ENCODE measurements at regions not wholly inside any gene's neighbourhood (a gene's known extent, or its start where the extent isn't known, plus 50 kb on each side); places are given as distances from the start of the nearest gene placed in this dataset.

DNA sequence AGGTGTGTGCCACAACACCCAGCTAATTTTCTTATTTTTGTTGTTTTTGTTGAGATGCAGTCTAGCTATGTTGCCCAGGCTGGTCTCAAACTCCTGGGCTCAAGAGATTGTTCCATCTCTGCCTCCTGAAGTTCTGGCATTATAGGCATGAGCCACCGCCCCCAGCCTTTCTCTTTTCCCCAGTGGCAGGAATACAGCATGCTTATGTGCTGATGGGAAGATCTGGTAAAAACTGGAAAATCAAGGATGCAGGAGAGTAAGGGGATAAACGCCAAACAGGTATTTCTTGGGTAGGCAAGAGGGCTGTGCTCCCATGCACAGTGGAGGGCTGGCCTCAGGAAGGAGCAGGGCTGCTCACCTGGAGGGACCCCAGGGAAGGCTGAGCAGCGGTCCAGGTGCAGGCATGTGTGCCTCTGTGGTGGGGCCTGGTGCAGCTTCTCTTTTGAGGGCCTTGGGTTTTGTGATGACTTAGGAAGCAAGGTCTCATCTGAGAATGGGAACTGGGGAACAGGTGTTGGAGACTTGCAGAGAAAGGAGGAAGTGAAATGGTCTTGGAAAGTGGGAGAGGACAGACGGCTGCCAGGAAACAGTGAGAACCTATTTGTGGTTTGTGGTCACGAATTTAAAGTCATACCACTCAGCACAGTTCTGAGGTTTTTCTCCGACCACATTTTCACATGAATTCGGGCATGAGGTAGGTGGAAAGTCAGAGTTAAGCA, 106.5 kb downstream of the TEX26 start:
- H3K27me3 Mint-ChIP-seq: peaks cover 6 to 8% of the 10 kb centered on the region in 2 donors
- H3K4me1 ChIP-seq (ENCODE audit: control insufficient read depth in 1 of 2, extremely low read depth in 1 of 2, insufficient read depth in 2 of 2, low read length in 2 of 2): peaks cover 10 to 22% of the 10 kb centered on the region in 2 experiments
- peaks cover 31 to 42% (median 37%) of the 10 kb centered on the region in 3 donors for H3K4me1 Mint-ChIP-seq
- no peaks in the 10 kb centered on the region for H3K36me3 Mint-ChIP-seq
- WGBS (ENCODE audit: insufficient coverage): 19% methylated on average over 3 of the region's 7 CpGs
- ATAC-seq (replicated peaks in 1 of 4) (peak in 3 of 4 experiments; percentile 28 to 58 (median 50)), DNase-seq (peak in 1 of 35 experiments; percentile 39)
- H3K9me3 Mint-ChIP-seq: no peaks in the 10 kb centered on the region
- no peaks in the 10 kb centered on the region for H3K9me3 ChIP-seq
- H3K27ac Mint-ChIP-seq: peak overlapping the region in 1 of 2 donors; percentile 37
- no peak overlapping the region for H3K27ac ChIP-seq (ENCODE audit: low read length)
- H3K36me3 ChIP-seq (ENCODE audit: control insufficient read depth in 2 of 2, extremely low read depth in 1 of 2, insufficient read depth in 1 of 2, low read length in 1 of 2): no peaks in the 10 kb centered on the region
- peak overlapping the region in 2 of 3 donors; percentile 4 to 56 for H3K4me3 Mint-ChIP-seq
- no peak overlapping the region for H3K4me3 ChIP-seq (ENCODE audit: control insufficient read depth in 1 of 2, extremely low read depth in 1 of 2, low read length in 1 of 2)
- ChIA-PET CTCF (no interaction called here), POLR2A (no interaction called here)
- H3K27me3 ChIP-seq (replicated peaks in 1 of 2; ENCODE audit: control insufficient read depth in 2 of 2, extremely low read depth in 1 of 2, insufficient read depth in 2 of 2, low read length in 1 of 2): peaks cover 2 to 21% of the 10 kb centered on the region in 2 experiments

DNA sequence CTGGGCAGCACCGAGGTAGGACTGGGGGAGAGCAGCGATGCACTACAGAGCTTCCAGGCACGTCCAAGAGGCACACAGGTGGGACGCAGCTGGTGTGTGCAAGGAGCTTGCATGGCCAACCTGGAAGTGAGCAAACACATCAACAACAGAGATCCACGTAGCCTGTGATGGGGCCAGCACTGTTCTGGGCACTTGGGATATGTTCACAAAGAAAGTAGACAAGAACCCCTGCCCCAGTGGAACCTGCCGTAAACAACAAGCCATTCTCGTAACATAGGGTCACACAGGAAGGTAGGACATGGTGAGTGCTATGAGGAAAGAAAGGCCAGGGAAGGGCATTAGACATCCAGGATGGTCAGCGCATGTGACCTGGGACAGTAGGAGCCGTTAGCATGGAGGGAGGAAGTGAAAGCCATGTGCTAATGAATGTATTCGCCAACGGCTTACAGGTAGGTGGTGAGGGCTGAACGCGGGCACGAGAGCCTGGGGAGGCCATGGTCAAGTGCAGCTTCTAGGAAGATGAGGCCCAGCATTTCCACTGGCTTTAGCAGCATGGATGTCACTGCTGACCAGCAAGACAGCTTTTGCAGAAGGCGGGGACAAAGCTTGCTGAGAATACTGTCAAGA, 105.5 kb downstream of the TEX26 start:
- H3K36me3 ChIP-seq (ENCODE audit: control insufficient read depth in 2 of 2, extremely low read depth in 1 of 2, insufficient read depth in 1 of 2, low read length in 1 of 2): no peaks in the 10 kb centered on the region
- Mint-ChIP-seq H3K9me3 (no peaks in the 10 kb centered on the region), H3K4me1 (peaks cover 26 to 35% (median 27%) of the 10 kb centered on the region in 3 donors), H3K4me3 (no peak overlapping the region), H3K27ac (no peak overlapping the region), H3K36me3 (no peaks in the 10 kb centered on the region), H3K27me3 (peaks cover 3 to 6% of the 10 kb centered on the region in 2 donors)
- DNase-seq: no peak
- no peak overlapping the region for H3K27ac ChIP-seq (ENCODE audit: low read length)
- H3K4me3 ChIP-seq (ENCODE audit: control insufficient read depth in 1 of 2, extremely low read depth in 1 of 2, low read length in 1 of 2): no peak overlapping the region
- ChIA-PET POLR2A (interaction anchor here in 1 of 2 donors (0.6 kb wide), 1 partner anchor 92 kb away, joined by 3 read pairs; no protein-coding TSS in a partner anchor), CTCF (no interaction called here)
- peaks cover under 1 to 20% of the 10 kb centered on the region in 2 experiments for H3K27me3 ChIP-seq (replicated peaks in 1 of 2; ENCODE audit: control insufficient read depth in 2 of 2, extremely low read depth in 1 of 2, insufficient read depth in 2 of 2, low read length in 1 of 2)
- ATAC-seq (replicated peaks in 1 of 4): no peak
- WGBS (ENCODE audit: insufficient coverage): 83% methylated on average over 12 of the region's 15 CpGs
- peaks cover 10 to 18% of the 10 kb centered on the region in 2 experiments for H3K4me1 ChIP-seq (ENCODE audit: control insufficient read depth in 1 of 2, extremely low read depth in 1 of 2, insufficient read depth in 2 of 2, low read length in 2 of 2)
- no peaks in the 10 kb centered on the region for H3K9me3 ChIP-seq

DNA sequence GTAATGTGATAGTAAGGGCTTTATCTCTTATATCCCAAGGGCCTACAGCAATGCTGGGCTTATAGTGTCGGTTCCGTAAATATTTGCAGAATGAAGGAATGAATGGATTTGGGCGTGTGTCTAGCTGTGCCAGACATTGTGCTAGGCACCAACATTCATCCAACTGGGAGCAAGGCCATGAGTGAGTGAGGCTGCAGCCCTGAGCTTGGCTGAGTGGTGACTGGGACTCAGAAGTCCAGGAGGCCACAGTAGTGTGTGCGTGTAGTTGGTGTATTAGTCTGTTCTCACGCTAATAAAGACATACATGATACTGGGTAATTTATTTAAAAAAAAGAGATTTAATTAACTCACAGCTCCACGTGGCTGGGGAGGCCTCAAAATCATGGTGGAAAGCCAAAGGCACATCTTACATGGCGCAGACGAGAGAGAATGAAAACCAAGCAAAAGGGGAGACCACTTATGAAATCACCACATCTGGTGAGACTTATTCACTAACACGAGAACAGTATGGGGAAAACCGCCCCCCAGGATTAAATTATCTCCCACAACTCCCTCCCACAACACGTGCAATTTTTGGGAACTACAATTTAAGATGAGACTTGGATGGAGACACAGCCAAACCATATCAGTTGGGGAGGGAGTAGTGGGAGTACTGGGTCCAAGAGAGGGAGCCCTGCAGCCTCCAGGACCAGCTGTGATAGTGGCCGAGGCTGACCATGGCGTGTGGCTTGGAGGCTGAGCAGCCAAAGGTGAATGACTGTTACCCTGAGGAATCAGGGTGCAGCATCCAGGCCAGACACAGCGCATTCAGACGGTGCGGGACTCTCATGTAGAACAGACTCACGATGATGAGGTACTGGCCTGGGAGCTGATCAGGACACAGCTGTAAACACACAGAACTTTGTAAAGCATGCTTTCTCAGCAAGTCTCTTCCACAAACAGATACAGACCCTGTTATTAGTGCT, 104.6 kb downstream of the TEX26 start:
- H3K36me3 Mint-ChIP-seq: no peaks in the 10 kb centered on the region
- H3K9me3 ChIP-seq: no peaks in the 10 kb centered on the region
- CTCF ChIA-PET: interaction anchor here in 1 of 2 donors (0.6 kb wide), 1 partner anchor 761 kb away, joined by 5 read pairs; no protein-coding TSS in a partner anchor
- WGBS (ENCODE audit: insufficient coverage): 86% methylated on average over 12 of the region's 17 CpGs
- H3K4me1 Mint-ChIP-seq: peaks cover 18 to 30% (median 23%) of the 10 kb centered on the region in 3 donors
- H3K27me3 Mint-ChIP-seq: peaks cover 0 to 6% of the 10 kb centered on the region in 2 donors
- no peak overlapping the region for H3K4me3 Mint-ChIP-seq
- H3K4me3 ChIP-seq (ENCODE audit: control insufficient read depth in 1 of 2, extremely low read depth in 1 of 2, low read length in 1 of 2): no peak overlapping the region
- ATAC-seq (replicated peaks in 1 of 4) (no peak), DNase-seq (no peak)
- no peak overlapping the region for H3K27ac Mint-ChIP-seq
- H3K27ac ChIP-seq (ENCODE audit: low read length): no peak overlapping the region
- H3K36me3 ChIP-seq (ENCODE audit: control insufficient read depth in 2 of 2, extremely low read depth in 1 of 2, insufficient read depth in 1 of 2, low read length in 1 of 2): no peaks in the 10 kb centered on the region
- H3K4me1 ChIP-seq (ENCODE audit: control insufficient read depth in 1 of 2, extremely low read depth in 1 of 2, insufficient read depth in 2 of 2, low read length in 2 of 2): peaks cover 10 to 14% of the 10 kb centered on the region in 2 experiments
- peaks cover 0 to 13% of the 10 kb centered on the region in 2 experiments for H3K27me3 ChIP-seq (replicated peaks in 1 of 2; ENCODE audit: control insufficient read depth in 2 of 2, extremely low read depth in 1 of 2, insufficient read depth in 2 of 2, low read length in 1 of 2)
- no peaks in the 10 kb centered on the region for H3K9me3 Mint-ChIP-seq
- POLR2A ChIA-PET: interaction anchor here in 1 of 2 donors (0.6 kb wide), 1 partner anchor 91 kb away, joined by 3 read pairs; no protein-coding TSS in a partner anchor

DNA sequence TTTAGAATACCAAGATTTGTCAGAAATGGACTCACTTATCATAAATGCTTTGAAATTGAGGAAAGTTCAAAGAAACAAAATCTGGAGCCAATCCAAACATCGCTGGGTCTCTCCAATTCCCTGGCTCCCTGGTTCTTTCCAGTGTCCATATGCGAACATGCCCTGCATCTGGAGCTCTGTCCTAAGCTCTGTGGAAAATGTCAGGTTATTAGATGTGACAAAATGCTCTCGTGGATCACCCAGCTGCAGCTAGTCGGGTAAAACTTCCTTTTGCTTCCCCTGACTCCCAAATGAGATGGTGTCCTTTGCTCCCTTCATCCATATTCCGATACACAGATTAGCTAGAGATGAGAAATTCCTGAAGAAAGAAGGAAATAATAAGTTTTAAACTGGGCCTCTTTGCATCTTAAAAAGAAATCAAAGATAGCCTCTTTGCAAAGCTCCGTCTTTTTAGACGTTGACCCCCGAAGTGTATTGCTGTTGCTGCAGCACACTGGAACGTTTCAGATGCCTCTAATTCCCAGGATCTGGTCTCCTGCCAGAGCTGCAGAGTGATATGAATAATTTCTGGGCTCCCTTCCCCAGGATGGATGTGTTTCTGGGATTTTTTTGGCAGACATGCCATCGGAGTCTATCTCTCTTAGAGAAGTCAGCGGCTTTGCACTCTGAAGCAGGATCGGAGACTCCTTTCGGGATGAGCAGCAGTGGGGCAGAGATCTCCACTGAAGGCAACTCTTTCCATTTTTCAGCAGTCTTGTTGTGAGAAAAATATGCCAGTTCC, 102.9 kb downstream of the TEX26 start:
- Mint-ChIP-seq H3K27me3 (peaks cover 2 to 6% of the 10 kb centered on the region in 2 donors), H3K4me1 (peaks cover 18 to 27% (median 21%) of the 10 kb centered on the region in 3 donors), H3K27ac (no peak overlapping the region), H3K36me3 (no peaks in the 10 kb centered on the region), H3K4me3 (no peak overlapping the region), H3K9me3 (no peaks in the 10 kb centered on the region)
- CTCF ChIA-PET: interaction anchor here in 1 of 2 donors (0.6 kb wide), 1 partner anchor 511 kb away, joined by 7 read pairs; no protein-coding TSS in a partner anchor
- H3K4me1 ChIP-seq (ENCODE audit: control insufficient read depth in 1 of 2, extremely low read depth in 1 of 2, insufficient read depth in 2 of 2, low read length in 2 of 2): peaks cover 10 to 11% of the 10 kb centered on the region in 2 experiments
- no peaks in the 10 kb centered on the region for H3K36me3 ChIP-seq (ENCODE audit: control insufficient read depth in 2 of 2, extremely low read depth in 1 of 2, insufficient read depth in 1 of 2, low read length in 1 of 2)
- peaks cover 0 to 19% of the 10 kb centered on the region in 2 experiments for H3K27me3 ChIP-seq (replicated peaks in 1 of 2; ENCODE audit: control insufficient read depth in 2 of 2, extremely low read depth in 1 of 2, insufficient read depth in 2 of 2, low read length in 1 of 2)
- no peak for DNase-seq
- no peaks in the 10 kb centered on the region for H3K9me3 ChIP-seq
- no peak for ATAC-seq (replicated peaks in 1 of 4)
- H3K4me3 ChIP-seq (ENCODE audit: control insufficient read depth in 1 of 2, extremely low read depth in 1 of 2, low read length in 1 of 2): no peak overlapping the region
- POLR2A ChIA-PET: no interaction called here
- WGBS (ENCODE audit: insufficient coverage): 98% methylated on average over 8 of the region's 13 CpGs
- H3K27ac ChIP-seq (ENCODE audit: low read length): no peak overlapping the region

DNA sequence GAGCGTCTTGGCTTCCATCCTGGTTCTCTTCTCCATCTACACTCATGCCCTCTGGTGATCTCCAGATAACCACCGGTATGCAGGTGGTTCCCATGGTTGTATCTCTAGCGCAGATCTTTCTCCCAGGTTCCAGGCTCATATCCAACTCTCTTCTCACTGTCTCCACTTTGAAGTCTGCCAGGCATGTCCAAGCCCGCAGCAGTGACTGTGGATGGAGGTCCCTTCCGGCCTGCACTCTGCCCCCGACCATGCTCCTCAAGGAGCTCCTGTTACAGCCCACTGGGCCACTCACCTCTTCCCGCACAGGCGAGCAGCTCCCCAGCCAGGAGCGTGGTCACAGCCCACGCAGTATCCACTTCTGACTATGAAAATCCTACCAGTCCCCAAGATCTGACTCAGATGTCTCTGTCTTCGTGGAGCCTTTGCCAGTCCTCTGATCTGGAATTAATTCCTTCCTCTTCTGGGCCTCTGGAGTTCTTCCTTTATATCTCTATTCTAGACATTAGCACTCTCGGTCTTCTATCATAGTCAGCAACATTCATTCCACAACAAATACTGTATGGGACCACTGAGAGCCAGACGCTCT, 100.2 kb downstream of the TEX26 start:
- Histone ChIP-seq H3K9me3 (no peaks in the 10 kb centered on the region), H3K27me3 (replicated peaks in 1 of 2; ENCODE audit: control insufficient read depth in 2 of 2, extremely low read depth in 1 of 2, insufficient read depth in 2 of 2, low read length in 1 of 2) (peaks cover 0 to 19% of the 10 kb centered on the region in 2 experiments), H3K27ac (ENCODE audit: low read length) (no peak overlapping the region), H3K36me3 (ENCODE audit: control insufficient read depth in 2 of 2, extremely low read depth in 1 of 2, insufficient read depth in 1 of 2, low read length in 1 of 2) (no peaks in the 10 kb centered on the region), H3K4me3 (ENCODE audit: control insufficient read depth in 1 of 2, extremely low read depth in 1 of 2, low read length in 1 of 2) (no peak overlapping the region), H3K4me1 (ENCODE audit: control insufficient read depth in 1 of 2, extremely low read depth in 1 of 2, insufficient read depth in 2 of 2, low read length in 2 of 2) (no peaks in the 10 kb centered on the region)
- no peak overlapping the region for H3K4me3 Mint-ChIP-seq
- no peaks in the 10 kb centered on the region for H3K9me3 Mint-ChIP-seq
- DNase-seq (no peak), ATAC-seq (replicated peaks in 1 of 4) (no peak)
- peaks cover 0 to 1% (median 0%) of the 10 kb centered on the region in 3 donors for H3K4me1 Mint-ChIP-seq
- WGBS (ENCODE audit: insufficient coverage): 64% methylated on average over 10 of the region's 13 CpGs
- ChIA-PET POLR2A (no interaction called here), CTCF (no interaction called here)
- H3K27me3 Mint-ChIP-seq: peaks cover 5 to 6% of the 10 kb centered on the region in 2 donors
- H3K36me3 Mint-ChIP-seq: no peaks in the 10 kb centered on the region
- no peak overlapping the region for H3K27ac Mint-ChIP-seq
